H9 (cell line): ENCODE measurements at regions not wholly inside any gene's neighbourhood (a gene's known extent, or its start where the extent isn't known, plus 50 kb on each side); places are given as distances from the start of the nearest gene placed in this dataset.

Experiments
- DNase-seq: peaks from one replicate; pipeline ENCODE4 v3.0.0-alpha.2; 2017
- H2AFZ ChIP-seq: one replicate; pipeline ENCODE4 v1.6.1; 2013; ENCODE audit warnings: mild to moderate bottlenecking, low read length, control low read depth, moderate library complexity
- H2AK5ac ChIP-seq: 2 replicates; pipeline ENCODE4 v1.6.1; 2013; ENCODE audit warnings: low read length, control low read depth, mixed read lengths; ENCODE audit not compliant: insufficient read length
- H2BK120ac ChIP-seq: one replicate; pipeline ENCODE4 v1.6.1; 2013; ENCODE audit warnings: low read depth, mild to moderate bottlenecking, low read length, control low read depth, inconsistent platforms; ENCODE audit not compliant: poor library complexity, severe bottlenecking
- H2BK12ac ChIP-seq: 2 replicates; pipeline ENCODE4 v1.6.1; 2013; ENCODE audit warnings: low read length, control low read depth, mixed read lengths, low read depth; ENCODE audit not compliant: insufficient read length
- H2BK15ac ChIP-seq: 2 replicates; pipeline ENCODE4 v1.6.1; 2013; ENCODE audit warnings: low read depth, low read length, control low read depth
- H2BK20ac ChIP-seq: one replicate; pipeline ENCODE4 v1.6.1; 2013; ENCODE audit warnings: low read depth, mild to moderate bottlenecking, low read length, control low read depth, inconsistent platforms; ENCODE audit not compliant: poor library complexity, severe bottlenecking
- H2BK5ac ChIP-seq: 2 replicates; pipeline ENCODE4 v1.6.1; 2013; ENCODE audit warnings: low read length, control low read depth, mixed read lengths; ENCODE audit not compliant: insufficient read length
- H3K14ac ChIP-seq: 2 replicates; pipeline ENCODE4 v1.6.1; 2013; ENCODE audit warnings: low read length, control low read depth; ENCODE audit not compliant: insufficient read depth
- H3K18ac ChIP-seq: 2 replicates; pipeline ENCODE4 v1.6.1; 2013; ENCODE audit warnings: low read depth, mild to moderate bottlenecking, mixed read lengths, low read length, control low read depth; ENCODE audit not compliant: insufficient read length
- H3K23ac ChIP-seq: 2 replicates; pipeline ENCODE4 v1.6.1; 2013; ENCODE audit warnings: low read length, control low read depth, mixed read lengths, low read depth; ENCODE audit not compliant: insufficient read length
- H3K23me2 ChIP-seq: 2 replicates; pipeline ENCODE4 v1.6.1; 2013; ENCODE audit warnings: low read depth, mild to moderate bottlenecking, mixed read lengths, low read length, control low read depth; ENCODE audit not compliant: insufficient read length, poor library complexity, severe bottlenecking
- H3K27ac ChIP-seq: 2 replicates; pipeline ENCODE4 v1.5.1; 2013; ENCODE audit warnings: low read length, control low read depth, mixed read lengths, low read depth; ENCODE audit not compliant: insufficient read length
- H3K27me3 ChIP-seq: 2 replicates; pipeline ENCODE4 v1.6.1; 2013; ENCODE audit warnings: low read length, control low read depth, inconsistent platforms; ENCODE audit not compliant: insufficient read depth
- H3K4ac ChIP-seq: 2 replicates; pipeline ENCODE4 v1.6.1; 2013; ENCODE audit warnings: low read depth, mild to moderate bottlenecking, control low read depth, inconsistent platforms, low read length, moderate library complexity
- H3K4me1 ChIP-seq: 2 replicates; pipeline ENCODE4 v1.6.1; 2013; ENCODE audit warnings: low read length, control low read depth, inconsistent platforms; ENCODE audit not compliant: insufficient read depth
- H3K4me2 ChIP-seq: 2 replicates; pipeline ENCODE4 v1.6.1; 2013; ENCODE audit warnings: low read length, control low read depth, mixed read lengths; ENCODE audit not compliant: insufficient read length, insufficient read depth
- H3K56ac ChIP-seq: 2 replicates; pipeline ENCODE4 v1.6.1; 2013; ENCODE audit warnings: low read depth, mild to moderate bottlenecking, mixed read lengths, low read length, control low read depth; ENCODE audit not compliant: insufficient read length
- H3K79me1 ChIP-seq: 2 replicates; pipeline ENCODE4 v1.6.1; 2013; ENCODE audit warnings: low read depth, mild to moderate bottlenecking, moderate library complexity, low read length, control low read depth, inconsistent platforms; ENCODE audit not compliant: insufficient read depth, poor library complexity, severe bottlenecking
- H3K79me2 ChIP-seq: 2 replicates; pipeline ENCODE4 v1.6.1; 2013; ENCODE audit warnings: low read length, control low read depth, inconsistent platforms; ENCODE audit not compliant: insufficient read depth
- H3K9ac ChIP-seq: 2 replicates; pipeline ENCODE4 v1.6.1; 2013; ENCODE audit warnings: low read length, control low read depth, mixed read lengths; ENCODE audit not compliant: insufficient read length; ENCODE audit errors: extremely low read depth
- H3K9me3 ChIP-seq: one replicate; pipeline ENCODE4 v1.6.1; 2013; ENCODE audit warnings: low read depth, low read length, inconsistent platforms; ENCODE audit not compliant: control insufficient read depth
- H3T11ph ChIP-seq: one replicate; pipeline ENCODE4 v1.6.1; 2013; ENCODE audit warnings: mild to moderate bottlenecking, low read length, control low read depth, inconsistent platforms
- H4K20me1 ChIP-seq: one replicate; pipeline ENCODE4 v1.6.1; 2013; ENCODE audit not compliant: control insufficient read depth, insufficient read length, insufficient read depth
- H4K5ac ChIP-seq: 2 replicates; pipeline ENCODE4 v1.6.1; 2013; ENCODE audit warnings: low read depth, mild to moderate bottlenecking, mixed read lengths, low read length, control low read depth; ENCODE audit not compliant: insufficient read length
- H4K8ac ChIP-seq: replicated peaks from 2 replicates; pipeline ENCODE4 v1.6.1; 2013; ENCODE audit warnings: low read length, control low read depth, mixed read lengths, low read depth; ENCODE audit not compliant: insufficient read length
- H4K91ac ChIP-seq: 2 replicates; pipeline ENCODE4 v1.6.1; 2013; ENCODE audit warnings: low read depth, mild to moderate bottlenecking, moderate library complexity, mixed read lengths, low read length, control low read depth; ENCODE audit not compliant: insufficient read length
- H3K27ac Mint-ChIP-seq, 3 experiments: 2 replicates in 2 of 3; 3 replicates in 1 of 3; pipeline ENCODE4 v1.8.0; 2020 to 2021; ENCODE audit warnings: mixed read lengths in 3 of 3, mild to moderate bottlenecking in 1 of 3, moderate library complexity in 1 of 3
- H3K27me3 Mint-ChIP-seq: 2 replicates; pipeline ENCODE4 v1.8.0; 2021; ENCODE audit warnings: low read depth, mild to moderate bottlenecking, moderate library complexity, mixed read lengths
- H3K36me3 Mint-ChIP-seq, 3 experiments: 2 replicates in 2 of 3; 3 replicates in 1 of 3; pipeline ENCODE4 v1.8.0; 2020 to 2021; ENCODE audit warnings: low read depth in 3 of 3, mixed read lengths in 3 of 3; ENCODE audit not compliant: insufficient read depth in 1 of 3
- H3K4me1 Mint-ChIP-seq, 2 experiments: 2 replicates each; pipeline ENCODE4 v1.8.0; 2020; ENCODE audit warnings: mixed read lengths in 2 of 2
- H3K4me3 Mint-ChIP-seq, 2 experiments: 2 replicates in 1 of 2; 3 replicates in 1 of 2; pipeline ENCODE4 v1.8.0; 2020 to 2021; ENCODE audit warnings: mild to moderate bottlenecking in 2 of 2, mixed read lengths in 2 of 2, moderate library complexity in 1 of 2
- H3K9me3 Mint-ChIP-seq, 2 experiments: 2 replicates in 1 of 2; 3 replicates in 1 of 2; pipeline ENCODE4 v1.8.0; 2020; ENCODE audit warnings: mild to moderate bottlenecking in 2 of 2, mixed read lengths in 2 of 2, moderate library complexity in 1 of 2
- WGBS: extraction: QIAGEN DNeasy Blood & Tissue Kit; methylation state at CpG from one replicate; pipeline ENCODE4 v1.1.7; 2013; ENCODE audit warnings: missing lambda C conversion rate, low lambda C conversion rate, mixed read lengths; ENCODE audit not compliant: insufficient read length; ENCODE audit errors: extremely low coverage; 5-methylcytosine and 5-hydroxymethylcytosine counted together
- TF ChIP-seq, protein P1 (sequence below): fragments of 200-600 bp; sonication (generic); conservative IDR thresholded peaks from 3 replicates; pipeline ENCODE4 v1.8.0; 2021; ENCODE audit warnings: antibody characterized with exemption, mild to moderate bottlenecking

DNA sequence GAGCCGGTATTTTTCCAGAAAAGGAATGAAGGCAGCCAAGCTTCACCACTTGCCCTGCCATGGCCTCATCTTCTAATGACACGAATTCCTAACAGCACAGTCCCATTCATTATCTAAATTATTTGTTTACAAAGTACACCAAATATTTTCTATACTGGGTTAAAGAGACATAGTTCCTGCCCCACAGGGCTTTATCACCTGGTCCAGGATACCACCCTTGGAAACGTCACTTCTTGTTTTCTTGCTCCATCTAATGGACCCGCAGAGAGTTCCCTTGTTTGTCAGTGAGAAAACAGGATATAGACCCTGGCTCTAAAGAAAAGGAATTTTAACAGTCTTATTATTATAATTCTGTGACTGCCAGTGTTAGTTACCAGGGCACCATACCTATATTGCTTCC lies 1165.4 kb downstream of the GATA3 start:
- H4K8ac ChIP-seq, result no peak overlapping the region
- no CpG with 5 or more reads among the region's 4 CpGs for WGBS
- H2BK120ac ChIP-seq, result no peak overlapping the region
- peaks cover 2% of the 10 kb centered on the region; the same call in 1 of the 2 replicates for H3K27me3 Mint-ChIP-seq
- H3K27ac Mint-ChIP-seq, result no peak overlapping the region
- H2BK15ac ChIP-seq, result no peak overlapping the region
- TF ChIP-seq, protein P1, sequence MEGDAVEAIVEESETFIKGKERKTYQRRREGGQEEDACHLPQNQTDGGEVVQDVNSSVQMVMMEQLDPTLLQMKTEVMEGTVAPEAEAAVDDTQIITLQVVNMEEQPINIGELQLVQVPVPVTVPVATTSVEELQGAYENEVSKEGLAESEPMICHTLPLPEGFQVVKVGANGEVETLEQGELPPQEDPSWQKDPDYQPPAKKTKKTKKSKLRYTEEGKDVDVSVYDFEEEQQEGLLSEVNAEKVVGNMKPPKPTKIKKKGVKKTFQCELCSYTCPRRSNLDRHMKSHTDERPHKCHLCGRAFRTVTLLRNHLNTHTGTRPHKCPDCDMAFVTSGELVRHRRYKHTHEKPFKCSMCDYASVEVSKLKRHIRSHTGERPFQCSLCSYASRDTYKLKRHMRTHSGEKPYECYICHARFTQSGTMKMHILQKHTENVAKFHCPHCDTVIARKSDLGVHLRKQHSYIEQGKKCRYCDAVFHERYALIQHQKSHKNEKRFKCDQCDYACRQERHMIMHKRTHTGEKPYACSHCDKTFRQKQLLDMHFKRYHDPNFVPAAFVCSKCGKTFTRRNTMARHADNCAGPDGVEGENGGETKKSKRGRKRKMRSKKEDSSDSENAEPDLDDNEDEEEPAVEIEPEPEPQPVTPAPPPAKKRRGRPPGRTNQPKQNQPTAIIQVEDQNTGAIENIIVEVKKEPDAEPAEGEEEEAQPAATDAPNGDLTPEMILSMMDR, result no peak; the same call in 2 of the 3 replicates
- H3K4me2 ChIP-seq, result no peak overlapping the region
- no peak overlapping the region for H4K91ac ChIP-seq
- no peak for DNase-seq
- H2AFZ ChIP-seq, result no peak overlapping the region
- no peak overlapping the region for H2AK5ac ChIP-seq
- no peaks in the 10 kb centered on the region; the same call in 1 of the 2 replicates for H3K4me1 ChIP-seq
- H3T11ph ChIP-seq, result no peak overlapping the region
- H3K79me2 ChIP-seq, result no peaks in the 10 kb centered on the region
- H3K27ac ChIP-seq, result no peak overlapping the region
- H3K56ac ChIP-seq, result no peak overlapping the region
- no peak overlapping the region for H3K18ac ChIP-seq
- no peaks in the 10 kb centered on the region for H3K36me3 Mint-ChIP-seq
- no peak overlapping the region for H3K23ac ChIP-seq
- no peaks in the 10 kb centered on the region for H3K23me2 ChIP-seq
- no peak overlapping the region for H2BK20ac ChIP-seq
- no peaks in the 10 kb centered on the region; a peak in 1 of 4 replicates for H3K4me1 Mint-ChIP-seq
- no peaks in the 10 kb centered on the region for H3K79me1 ChIP-seq
- no peaks in the 10 kb centered on the region for H3K9me3 Mint-ChIP-seq
- no peak overlapping the region for H3K4ac ChIP-seq
- no peak overlapping the region for H2BK5ac ChIP-seq
- H3K4me3 Mint-ChIP-seq, result no peak overlapping the region
- H3K9me3 ChIP-seq, result no peaks in the 10 kb centered on the region
- H3K14ac ChIP-seq, result no peak overlapping the region
- H4K5ac ChIP-seq, result no peak overlapping the region
- no peak overlapping the region for H2BK12ac ChIP-seq
- H3K27me3 ChIP-seq, result no peaks in the 10 kb centered on the region
- no peak overlapping the region for H3K9ac ChIP-seq
- H4K20me1 ChIP-seq, result no peaks in the 10 kb centered on the region
